ENCODE measurements at regions not wholly inside any gene's neighbourhood (a gene's known extent, or its start where the extent isn't known, plus 50 kb on each side); places are given as distances from the start of the nearest gene placed in this dataset.

GRCh38 chr16:55390630-55391237 is 66.7 kb downstream of the IRX6 start:
- H3K4me1 ChIP-seq (ENCODE audit: control insufficient read depth, extremely low read depth, insufficient read depth, low read length) = no peaks in the 10 kb centered on the region
- H3K4me2 ChIP-seq (ENCODE audit: extremely low read depth, insufficient read depth, low read length) = no peak overlapping the region
- H3K9ac ChIP-seq (ENCODE audit: insufficient read depth, low read length) = no peak overlapping the region
- no peaks in the 10 kb centered on the region for H3K27me3 ChIP-seq (ENCODE audit: control insufficient read depth, insufficient read depth, low read length)
- no peak for TF ChIP-seq CTCF (conservative IDR thresholded peaks at IDR 0.05 in 1 of 2, IDR thresholded peaks at IDR 0.05 in 1 of 2; ENCODE audit: low read depth in 1 of 2, low read length in 2 of 2)
- no peak for TF ChIP-seq EZH2 (IDR thresholded peaks at IDR 0.05; ENCODE audit: low read length, missing control alignments)
- H2AFZ ChIP-seq (ENCODE audit: low read length) = no peak overlapping the region
- H3K4me3 ChIP-seq (replicated peaks in 1 of 4; ENCODE audit: control extremely low read depth in 1 of 4, insufficient read depth in 1 of 4, low read depth in 3 of 4, low read length in 4 of 4) = no peak overlapping the region
- no peak overlapping the region for H3K27ac ChIP-seq (ENCODE audit: insufficient read depth, low read length)
- no peak for DNase-seq (ENCODE audit: low read depth in 2 of 2)
- no peaks in the 10 kb centered on the region for H3K36me3 ChIP-seq (ENCODE audit: control insufficient read depth, insufficient read depth, low read length)
- H3K79me2 ChIP-seq (ENCODE audit: control insufficient read depth, insufficient read depth, low read length) = no peaks in the 10 kb centered on the region
- H4K20me1 ChIP-seq (ENCODE audit: control insufficient read depth, extremely low read depth, insufficient read depth, low read length) = no peaks in the 10 kb centered on the region
- no peaks in the 10 kb centered on the region for H3K9me3 ChIP-seq (ENCODE audit: control insufficient read depth, insufficient read depth, low read depth, low read length)

- no peaks in the 10 kb centered on the region for H3K27me3 ChIP-seq (ENCODE audit: control insufficient read depth, insufficient read depth, low read length)
- H3K36me3 ChIP-seq (ENCODE audit: control insufficient read depth, insufficient read depth, low read length) = no peaks in the 10 kb centered on the region
- H3K9me3 ChIP-seq (ENCODE audit: control insufficient read depth, insufficient read depth, low read depth, low read length) = no peaks in the 10 kb centered on the region
- no peak for DNase-seq (ENCODE audit: low read depth in 2 of 2)
- H4K20me1 ChIP-seq (ENCODE audit: control insufficient read depth, extremely low read depth, insufficient read depth, low read length) = no peaks in the 10 kb centered on the region
- H2AFZ ChIP-seq (ENCODE audit: low read length) = no peak overlapping the region
- H3K79me2 ChIP-seq (ENCODE audit: control insufficient read depth, insufficient read depth, low read length) = no peaks in the 10 kb centered on the region
- no peak for TF ChIP-seq EZH2 (IDR thresholded peaks at IDR 0.05; ENCODE audit: low read length, missing control alignments)
- H3K27ac ChIP-seq (ENCODE audit: insufficient read depth, low read length) = no peak overlapping the region
- H3K4me1 ChIP-seq (ENCODE audit: control insufficient read depth, extremely low read depth, insufficient read depth, low read length) = no peaks in the 10 kb centered on the region
- no peak overlapping the region for H3K9ac ChIP-seq (ENCODE audit: insufficient read depth, low read length)
- H3K4me3 ChIP-seq (replicated peaks in 1 of 4; ENCODE audit: control extremely low read depth in 1 of 4, insufficient read depth in 1 of 4, low read depth in 3 of 4, low read length in 4 of 4) = no peak overlapping the region
- no peak overlapping the region for H3K4me2 ChIP-seq (ENCODE audit: extremely low read depth, insufficient read depth, low read length)
Observed at GRCh38 chr16:55391760-55392375, 67.9 kb downstream of the IRX6 start.

DNA sequence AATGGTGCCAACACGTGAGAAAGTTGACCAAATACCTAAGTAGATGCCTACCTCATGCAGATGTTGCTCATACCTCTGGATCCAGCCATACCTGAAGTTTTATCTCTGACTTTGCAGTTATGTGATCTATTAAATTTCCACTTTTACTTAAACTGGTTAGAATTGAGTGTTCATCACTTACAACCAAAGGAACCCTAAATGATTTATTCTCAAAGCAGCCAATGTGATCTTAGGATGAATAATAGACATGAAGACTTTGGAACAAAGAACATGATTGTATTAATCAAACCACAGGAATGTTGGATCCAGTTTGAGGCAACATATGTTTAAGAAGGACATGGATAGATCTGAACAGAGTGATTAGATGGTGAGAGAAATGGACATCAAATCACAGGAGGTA is 68.7 kb downstream of the IRX6 start:
- TF ChIP-seq EZH2 (IDR thresholded peaks at IDR 0.05; ENCODE audit: low read length, missing control alignments) (no peak), CTCF (conservative IDR thresholded peaks at IDR 0.05 in 1 of 2, IDR thresholded peaks at IDR 0.05 in 1 of 2; ENCODE audit: low read depth in 1 of 2, low read length in 2 of 2) (no peak)
- H3K36me3 ChIP-seq (ENCODE audit: control insufficient read depth, insufficient read depth, low read length) = no peaks in the 10 kb centered on the region

More for the DNA sequence above, 68.7 kb downstream of the IRX6 start:
- Histone ChIP-seq H3K9me3 (ENCODE audit: control insufficient read depth, insufficient read depth, low read depth, low read length) (no peaks in the 10 kb centered on the region), H3K27me3 (ENCODE audit: control insufficient read depth, insufficient read depth, low read length) (no peaks in the 10 kb centered on the region), H3K4me3 (replicated peaks in 1 of 4; ENCODE audit: control extremely low read depth in 1 of 4, insufficient read depth in 1 of 4, low read depth in 3 of 4, low read length in 4 of 4) (no peak overlapping the region), H4K20me1 (ENCODE audit: control insufficient read depth, extremely low read depth, insufficient read depth, low read length) (no peaks in the 10 kb centered on the region), H3K4me1 (ENCODE audit: control insufficient read depth, extremely low read depth, insufficient read depth, low read length) (no peaks in the 10 kb centered on the region), H3K9ac (ENCODE audit: insufficient read depth, low read length) (no peak overlapping the region), H3K79me2 (ENCODE audit: control insufficient read depth, insufficient read depth, low read length) (no peaks in the 10 kb centered on the region), H3K4me2 (ENCODE audit: extremely low read depth, insufficient read depth, low read length) (no peak overlapping the region), H2AFZ (ENCODE audit: low read length) (no peak overlapping the region), H3K27ac (ENCODE audit: insufficient read depth, low read length) (no peak overlapping the region)
- DNase-seq (ENCODE audit: low read depth in 2 of 2) = peak in 1 of 2 donors; percentile 6
